Body of pancreas (tissue), 4 donors: ENCODE measurements at regions not wholly inside any gene's neighbourhood (a gene's known extent, or its start where the extent isn't known, plus 50 kb on each side); places are given as distances from the start of the nearest gene placed in this dataset.

Experiments used
- ATAC-seq: fragments of 150-250 bp; one replicate; pipeline ENCODE4 v1.9.1; 2016
- DNase-seq, 4 donors: peaks; one replicate each; pipeline ENCODE4 v3.0.0-alpha.2; 2019
- H3K27ac ChIP-seq, 4 donors: fragments of 200-600 bp; sonication (generic); 1 replicate in 3 of 4; 2 replicates in 1 of 4; pipeline versions ENCODE4 v1.5.1 to v1.6.1; 2016 to 2019; ENCODE audit warnings: mild to moderate bottlenecking in 1 of 4, mixed read lengths in 1 of 4, moderate library complexity in 1 of 4
- H3K27me3 ChIP-seq, 2 donors: fragments of 200-600 bp; sonication (generic); one replicate each; pipeline ENCODE4 v1.6.0; 2016; ENCODE audit warnings: mild to moderate bottlenecking in 1 of 2
- H3K36me3 ChIP-seq, 2 donors: fragments of 200-600 bp; sonication (generic); replicated peaks in 1 of 2; 2 replicates each; pipeline ENCODE4 v1.5.1; 2016; ENCODE audit warnings: low read depth in 2 of 2; ENCODE audit not compliant: insufficient read depth in 1 of 2
- H3K4me1 ChIP-seq: fragments of 200-600 bp; sonication (generic); one replicate; pipeline ENCODE4 v1.6.0; 2016
- H3K4me3 ChIP-seq, 2 donors: fragments of 200-600 bp; sonication (generic); 1 replicate in 1 of 2; 2 replicates in 1 of 2; pipeline ENCODE4 v1.5.1; 2016 to 2019
- H3K9me3 ChIP-seq, 3 donors: fragments of 200-600 bp; sonication (generic); 1 replicate in 2 of 3; 2 replicates in 1 of 3; pipeline ENCODE4 v1.5.1; 2016
- CTCF ChIP-seq, 7 experiments: fragments of 450-650 bp in 4 of 7; fragments of 200-600 bp in 3 of 7; sonication (generic) in 3 of 7; IDR thresholded peaks; one replicate each; pipeline ENCODE4 v1.5.1; 2016 to 2019; ENCODE audit warnings: antibody characterized with exemption in 7 of 7
- POLR2A ChIP-seq, 3 donors: fragments of 450-650 bp; IDR thresholded peaks; one replicate each; pipeline ENCODE4 v1.6.1; 2016; ENCODE audit warnings: antibody characterized with exemption in 3 of 3, mild to moderate bottlenecking in 2 of 3
- WGBS, 2 donors: methylation state at CpG; one replicate each; pipeline ENCODE4 v1.1.5; 2017; 5-methylcytosine and 5-hydroxymethylcytosine counted together
- intact Hi-C: fragments of 100-400 bp; cut with DNase I; formaldehyde crosslinking; loops from one replicate; pipeline ENCODE4 v1.15.1; 2023

GRCh38 chr10:9035355-9035754 is 980.9 kb downstream of the GATA3 start:
- ATAC-seq, result no peak
- no peaks in the 10 kb centered on the region for H3K4me1 ChIP-seq
- intact Hi-C loops, result no loop called here
- H3K27me3 ChIP-seq, result no peaks in the 10 kb centered on the region
- 41 to 48% methylated on average over 1 of the region's 1 CpG for WGBS, 2 donors
- H3K36me3 ChIP-seq, result no peaks in the 10 kb centered on the region
- H3K9me3 ChIP-seq, result no peaks in the 10 kb centered on the region
- no peak overlapping the region for H3K27ac ChIP-seq
- TF ChIP-seq POLR2A (IDR thresholded peaks at IDR 0.05), result no peak
- TF ChIP-seq CTCF (IDR thresholded peaks at IDR 0.05), result no peak
- no peak for DNase-seq
- H3K4me3 ChIP-seq, result no peak overlapping the region

- no peak for ATAC-seq
- Histone ChIP-seq H3K27me3 (no peaks in the 10 kb centered on the region), H3K36me3 (no peaks in the 10 kb centered on the region), H3K4me3 (no peak overlapping the region), H3K27ac (no peak overlapping the region), H3K4me1 (no peaks in the 10 kb centered on the region), H3K9me3 (no peaks in the 10 kb centered on the region)
- TF ChIP-seq CTCF (IDR thresholded peaks at IDR 0.05), result no peak
- TF ChIP-seq POLR2A (IDR thresholded peaks at IDR 0.05), result no peak
- 47 to 53% methylated on average over 4 of the region's 4 CpGs for WGBS, 2 donors
- DNase-seq, result no peak
- intact Hi-C loops, result no loop called here
Observed at GRCh38 chr10:9036711-9037204, 982.3 kb downstream of the GATA3 start.

- TF ChIP-seq CTCF (IDR thresholded peaks at IDR 0.05), result no peak
- TF ChIP-seq POLR2A (IDR thresholded peaks at IDR 0.05), result no peak
- ATAC-seq (no peak), DNase-seq (no peak)
- Histone ChIP-seq H3K27ac (no peak overlapping the region), H3K36me3 (no peaks in the 10 kb centered on the region), H3K4me3 (no peak overlapping the region), H3K4me1 (no peaks in the 10 kb centered on the region), H3K27me3 (no peaks in the 10 kb centered on the region), H3K9me3 (no peaks in the 10 kb centered on the region)
- intact Hi-C loops, result no loop called here
- 66 to 77% methylated on average over 4 of the region's 4 CpGs for WGBS, 2 donors
Observed at GRCh38 chr10:9038146-9038714, 983.7 kb downstream of the GATA3 start.

DNA sequence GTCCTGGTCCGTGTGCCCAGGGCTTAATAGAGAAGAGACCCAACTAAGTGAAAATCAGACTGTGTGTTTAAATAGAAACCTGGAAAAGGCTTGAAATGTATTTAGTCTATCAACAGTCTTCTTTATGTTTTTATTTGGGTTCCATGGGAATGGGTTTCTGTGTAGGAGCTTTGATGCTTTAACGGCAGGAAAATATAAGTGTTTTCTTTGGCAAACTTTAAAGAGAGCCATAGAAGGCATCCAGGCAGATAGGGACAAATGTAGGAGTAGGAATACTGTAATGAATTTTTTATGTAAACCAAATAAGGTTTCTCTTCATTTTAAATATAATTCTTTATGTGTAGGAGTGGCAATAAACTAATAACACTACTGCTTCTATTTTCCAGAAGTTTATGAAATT is 989.0 kb downstream of the GATA3 start:
- H3K27me3 ChIP-seq, result no peaks in the 10 kb centered on the region
- no peaks in the 10 kb centered on the region for H3K9me3 ChIP-seq
- H3K4me3 ChIP-seq, result no peak overlapping the region
- H3K4me1 ChIP-seq, result no peaks in the 10 kb centered on the region
- 55 to 59% methylated on average over 2 of the region's 2 CpGs for WGBS, 2 donors
- H3K36me3 ChIP-seq, result no peaks in the 10 kb centered on the region
- ATAC-seq (no peak), DNase-seq (no peak)
- no peak overlapping the region for H3K27ac ChIP-seq
- TF ChIP-seq POLR2A (IDR thresholded peaks at IDR 0.05), result no peak
- TF ChIP-seq CTCF (IDR thresholded peaks at IDR 0.05), result no peak
- intact Hi-C loops, result no loop called here

DNA sequence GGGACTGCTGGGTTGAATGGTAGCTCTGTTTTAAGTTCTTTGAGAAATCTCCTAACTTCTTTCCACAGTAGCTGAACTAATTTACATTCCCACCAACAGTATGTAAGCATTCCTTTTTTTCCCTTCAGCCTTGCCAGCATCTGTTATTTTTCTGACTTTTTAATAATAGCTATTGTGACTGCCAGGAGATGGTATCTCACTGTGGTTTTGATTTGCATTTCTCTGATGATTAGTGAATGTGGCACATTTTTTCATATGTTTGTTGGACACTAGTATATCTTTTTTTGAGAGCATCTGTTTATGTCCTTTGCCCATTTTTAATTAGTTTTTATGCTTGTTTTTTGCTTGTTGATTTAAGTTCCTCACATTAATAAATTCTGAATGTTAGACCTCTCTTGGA is 990.8 kb downstream of the GATA3 start:
- Histone ChIP-seq H3K4me1 (no peaks in the 10 kb centered on the region), H3K4me3 (no peak overlapping the region), H3K36me3 (no peaks in the 10 kb centered on the region), H3K27ac (no peak overlapping the region), H3K9me3 (no peaks in the 10 kb centered on the region), H3K27me3 (no peaks in the 10 kb centered on the region)
- intact Hi-C loops, result no loop called here
- ATAC-seq (no peak), DNase-seq (no peak)
- no peak for TF ChIP-seq CTCF (IDR thresholded peaks at IDR 0.05)
- no peak for TF ChIP-seq POLR2A (IDR thresholded peaks at IDR 0.05)
